ENCODE measurements at regions not wholly inside any gene's neighbourhood (a gene's known extent, or its start where the extent isn't known, plus 50 kb on each side); places are given as distances from the start of the nearest gene placed in this dataset.

- no peak for DNase-seq (ENCODE audit: low read depth)
- TF ChIP-seq, protein P1, sequence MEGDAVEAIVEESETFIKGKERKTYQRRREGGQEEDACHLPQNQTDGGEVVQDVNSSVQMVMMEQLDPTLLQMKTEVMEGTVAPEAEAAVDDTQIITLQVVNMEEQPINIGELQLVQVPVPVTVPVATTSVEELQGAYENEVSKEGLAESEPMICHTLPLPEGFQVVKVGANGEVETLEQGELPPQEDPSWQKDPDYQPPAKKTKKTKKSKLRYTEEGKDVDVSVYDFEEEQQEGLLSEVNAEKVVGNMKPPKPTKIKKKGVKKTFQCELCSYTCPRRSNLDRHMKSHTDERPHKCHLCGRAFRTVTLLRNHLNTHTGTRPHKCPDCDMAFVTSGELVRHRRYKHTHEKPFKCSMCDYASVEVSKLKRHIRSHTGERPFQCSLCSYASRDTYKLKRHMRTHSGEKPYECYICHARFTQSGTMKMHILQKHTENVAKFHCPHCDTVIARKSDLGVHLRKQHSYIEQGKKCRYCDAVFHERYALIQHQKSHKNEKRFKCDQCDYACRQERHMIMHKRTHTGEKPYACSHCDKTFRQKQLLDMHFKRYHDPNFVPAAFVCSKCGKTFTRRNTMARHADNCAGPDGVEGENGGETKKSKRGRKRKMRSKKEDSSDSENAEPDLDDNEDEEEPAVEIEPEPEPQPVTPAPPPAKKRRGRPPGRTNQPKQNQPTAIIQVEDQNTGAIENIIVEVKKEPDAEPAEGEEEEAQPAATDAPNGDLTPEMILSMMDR (conservative IDR thresholded peaks at IDR 0.05; ENCODE audit: control insufficient read depth, insufficient read depth, low read depth, low read length) = no peak
- no peak overlapping the region for H3K4me3 ChIP-seq (ENCODE audit: control insufficient read depth, low read depth, low read length)
Measured at GRCh38 chr6:17182961-17183360, 81.1 kb downstream of the STMND1 start.

- TF ChIP-seq, protein P1 (conservative IDR thresholded peaks at IDR 0.05; ENCODE audit: control insufficient read depth, insufficient read depth, low read depth, low read length) = no peak
- no peak for DNase-seq (ENCODE audit: low read depth)
- H3K4me3 ChIP-seq (ENCODE audit: control insufficient read depth, low read depth, low read length) = no peak overlapping the region
Measured at GRCh38 chr6:17186925-17187324, 85.1 kb downstream of the STMND1 start.

DNA sequence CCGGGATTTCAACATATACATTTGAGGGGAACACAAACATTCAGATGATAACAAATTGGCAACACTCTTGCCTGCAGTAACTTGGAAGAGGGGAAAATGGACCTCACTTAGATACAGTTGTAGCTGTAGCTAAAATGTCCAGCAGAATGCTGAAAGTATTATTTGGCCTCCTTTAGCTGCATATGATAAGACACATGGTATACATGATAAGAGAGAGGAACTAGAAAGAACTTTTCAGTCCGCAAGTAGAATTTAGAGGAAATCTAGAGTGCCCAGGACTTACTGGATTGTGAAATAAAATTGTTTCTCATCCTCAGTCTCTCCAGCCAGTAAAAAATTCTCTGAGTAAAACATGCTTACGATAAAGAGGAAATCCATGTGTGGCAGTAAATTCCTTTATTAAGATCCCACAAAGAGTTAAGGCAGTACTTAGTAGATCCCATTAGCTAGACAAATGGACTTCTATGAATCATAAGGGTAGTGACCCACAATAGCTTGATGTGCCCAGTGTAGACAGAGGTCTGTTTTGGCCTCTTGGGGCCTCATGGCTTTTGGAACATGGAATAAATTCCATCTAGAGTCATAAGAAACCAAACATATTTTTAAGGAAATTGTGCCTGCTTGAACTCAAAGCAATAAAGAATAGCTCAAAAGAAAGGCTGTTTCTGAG lies 87.9 kb upstream of the RBM24 start:
- no peak overlapping the region for H3K4me3 ChIP-seq (ENCODE audit: control insufficient read depth, low read depth, low read length)
- TF ChIP-seq, protein P1 (conservative IDR thresholded peaks at IDR 0.05; ENCODE audit: control insufficient read depth, insufficient read depth, low read depth, low read length) = no peak
- no peak for DNase-seq (ENCODE audit: low read depth)

DNA sequence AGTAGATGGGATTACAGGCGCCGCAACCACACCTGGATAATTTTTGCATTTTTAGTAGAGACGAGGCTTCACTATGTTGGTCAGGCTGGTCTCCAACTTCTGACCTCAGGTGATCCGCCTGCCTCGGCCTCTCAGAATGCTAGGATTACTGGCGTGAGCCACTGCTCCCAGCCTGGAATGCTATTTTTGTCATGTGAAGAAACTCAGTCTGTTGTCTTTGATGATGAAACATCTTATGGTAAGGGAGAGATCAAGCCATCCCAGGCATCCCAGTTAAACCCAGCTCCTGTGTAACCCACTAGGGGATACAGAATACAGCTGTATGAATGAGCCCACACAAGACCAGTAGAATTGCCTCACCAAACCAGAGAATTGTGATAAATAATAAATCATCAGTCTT lies 83.6 kb upstream of the RBM24 start:
- TF ChIP-seq, protein P1 (conservative IDR thresholded peaks at IDR 0.05; ENCODE audit: control insufficient read depth, insufficient read depth, low read depth, low read length) = no peak
- no peak overlapping the region for H3K4me3 ChIP-seq (ENCODE audit: control insufficient read depth, low read depth, low read length)
- no peak for DNase-seq (ENCODE audit: low read depth)

GRCh38 chr6:17200395-17200794 lies 80.8 kb upstream of the RBM24 start:
- TF ChIP-seq, protein P1 (conservative IDR thresholded peaks at IDR 0.05; ENCODE audit: control insufficient read depth, insufficient read depth, low read depth, low read length) = no peak
- no peak overlapping the region for H3K4me3 ChIP-seq (ENCODE audit: control insufficient read depth, low read depth, low read length)
- DNase-seq (ENCODE audit: low read depth) = no peak

DNA sequence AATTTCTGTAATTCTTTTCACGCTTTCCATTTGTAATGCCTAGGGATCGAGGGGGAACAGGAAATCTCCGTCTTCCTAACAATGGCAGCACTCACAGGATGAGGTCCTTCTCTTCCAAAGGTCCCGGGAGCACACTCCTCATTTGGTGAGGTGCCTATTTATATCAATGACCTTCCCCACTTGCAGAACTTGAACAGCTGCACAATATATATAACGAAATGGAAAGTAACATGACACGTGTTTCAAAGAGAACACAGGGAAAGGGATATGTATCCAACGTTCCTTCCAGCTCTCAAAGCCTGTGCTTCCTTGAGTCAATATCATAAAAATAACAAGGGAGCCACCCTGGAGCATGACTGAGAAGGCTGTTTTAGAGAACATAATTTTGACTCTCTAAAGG lies 78.6 kb upstream of the RBM24 start:
- TF ChIP-seq, protein P1 (conservative IDR thresholded peaks at IDR 0.05; ENCODE audit: control insufficient read depth, insufficient read depth, low read depth, low read length) = no peak
- no peak for DNase-seq (ENCODE audit: low read depth)
- no peak overlapping the region for H3K4me3 ChIP-seq (ENCODE audit: control insufficient read depth, low read depth, low read length)

GRCh38 chr6:17204533-17204932 lies 76.6 kb upstream of the RBM24 start:
- H3K4me3 ChIP-seq (ENCODE audit: control insufficient read depth, low read depth, low read length) = no peak overlapping the region
- TF ChIP-seq, protein P1 (conservative IDR thresholded peaks at IDR 0.05; ENCODE audit: control insufficient read depth, insufficient read depth, low read depth, low read length) = no peak
- DNase-seq (ENCODE audit: low read depth) = no peak
